Gastrocnemius medialis (tissue), 4 donors: ENCODE measurements at regions not wholly inside any gene's neighbourhood (a gene's known extent, or its start where the extent isn't known, plus 50 kb on each side); places are given as distances from the start of the nearest gene placed in this dataset.

Experiments
- ATAC-seq, 2 donors: fragments of 150-250 bp; one replicate each; pipeline ENCODE4 v1.9.1; 2016
- DNase-seq, 2 donors: peaks; one replicate each; pipeline ENCODE4 v3.0.0-alpha.2; 2019
- H3K27ac ChIP-seq, 4 donors: fragments of 200-600 bp; sonication (generic); 1 replicate in 1 of 4; 2 replicates in 3 of 4; pipeline ENCODE4 v1.5.1; 2016 to 2018; ENCODE audit warnings: mild to moderate bottlenecking in 2 of 4, moderate library complexity in 1 of 4
- H3K27me3 ChIP-seq, 3 donors: fragments of 200-600 bp; sonication (generic) in 2 of 3; 1 replicate in 1 of 3; 2 replicates in 2 of 3; pipeline versions ENCODE4 v1.5.1 to v1.6.0; 2016 to 2019; ENCODE audit warnings: mild to moderate bottlenecking in 1 of 3, moderate library complexity in 1 of 3
- H3K36me3 ChIP-seq, 2 donors: fragments of 200-600 bp; sonication (generic) in 1 of 2; one replicate each; pipeline ENCODE4 v1.5.1; 2017 to 2018
- H3K4me1 ChIP-seq, 2 donors: fragments of 200-600 bp; sonication (generic) in 1 of 2; one replicate each; pipeline ENCODE4 v1.5.1; 2016 to 2017; ENCODE audit warnings: mild to moderate bottlenecking in 2 of 2
- H3K4me3 ChIP-seq, 4 donors: fragments of 200-600 bp; sonication (generic) in 3 of 4; 1 replicate in 1 of 4; 2 replicates in 3 of 4; pipeline ENCODE4 v1.5.1; 2016 to 2019; ENCODE audit warnings: mild to moderate bottlenecking in 2 of 4
- H3K9me3 ChIP-seq, 3 donors: fragments of 200-600 bp; sonication (generic) in 2 of 3; 1 replicate in 1 of 3; 2 replicates in 2 of 3; pipeline ENCODE4 v1.5.1; 2016 to 2019
- CTCF ChIP-seq, 5 experiments: fragments of 450-650 bp in 3 of 5; fragments of 200-600 bp in 2 of 5; sonication (generic) in 2 of 5; IDR thresholded peaks in 4 of 5; conservative IDR thresholded peaks in 1 of 5; 1 replicate in 4 of 5; 2 replicates in 1 of 5; pipeline ENCODE4 v1.5.1; 2016 to 2019; ENCODE audit warnings: antibody characterized with exemption in 5 of 5, mild to moderate bottlenecking in 3 of 5, moderate library complexity in 3 of 5
- POLR2A ChIP-seq, 2 donors: fragments of 450-650 bp; IDR thresholded peaks; one replicate each; pipeline ENCODE4 v1.6.1; 2017; ENCODE audit warnings: antibody characterized with exemption in 2 of 2, mild to moderate bottlenecking in 2 of 2, moderate library complexity in 2 of 2
- in situ Hi-C, 4 donors: fragments of 200-750 bp; cut with MboI; loops; one replicate each; pipeline versions ENCODE4 v1.15.0 to v1.8.0; 2017; ENCODE audit warnings: low sequenced_read_pairs in 4 of 4
- intact Hi-C: fragments of 100-400 bp; cut with DNase I; formaldehyde crosslinking; loops from one replicate; pipeline ENCODE4 v1.15.1; 2023; ENCODE audit warnings: low total_unique reads

GRCh38 chr7:8906396-8907075 is 473.1 kb downstream of the NXPH1 start:
- H3K36me3 ChIP-seq: no peaks in the 10 kb centered on the region
- in situ Hi-C loops (no loop called here), intact Hi-C loops (no loop called here)
- DNase-seq (no peak), ATAC-seq (no peak)
- no peaks in the 10 kb centered on the region for H3K4me1 ChIP-seq
- H3K27me3 ChIP-seq: no peaks in the 10 kb centered on the region
- TF ChIP-seq POLR2A (IDR thresholded peaks at IDR 0.05): no peak
- no peak for TF ChIP-seq CTCF (IDR thresholded peaks at IDR 0.05 in 4 of 5, conservative IDR thresholded peaks at IDR 0.05 in 1 of 5)
- no peaks in the 10 kb centered on the region for H3K9me3 ChIP-seq
- no peak overlapping the region for H3K27ac ChIP-seq
- no peak overlapping the region for H3K4me3 ChIP-seq

DNA sequence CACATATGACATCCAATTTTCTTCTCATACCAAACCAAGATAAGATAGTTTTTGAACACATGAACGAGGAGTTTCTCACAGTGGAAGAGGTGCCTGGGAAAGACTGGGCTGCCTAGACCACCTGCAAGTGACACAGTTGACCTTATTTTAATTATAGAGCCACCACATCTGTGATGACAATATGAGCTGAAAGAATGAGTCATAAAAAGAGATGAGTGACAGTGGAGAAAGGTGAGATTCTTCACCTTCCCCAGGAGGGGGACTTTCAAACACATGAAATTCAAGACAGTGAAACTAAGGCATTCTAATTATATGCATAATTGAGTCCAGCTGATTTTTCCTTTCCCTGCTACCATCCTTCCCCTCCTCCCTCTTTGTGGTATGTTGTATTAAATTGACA is 475.5 kb downstream of the NXPH1 start:
- no peaks in the 10 kb centered on the region for H3K4me1 ChIP-seq
- no peak overlapping the region for H3K27ac ChIP-seq
- H3K4me3 ChIP-seq: no peak overlapping the region
- H3K9me3 ChIP-seq: no peaks in the 10 kb centered on the region
- TF ChIP-seq POLR2A (IDR thresholded peaks at IDR 0.05) (no peak), CTCF (IDR thresholded peaks at IDR 0.05 in 4 of 5, conservative IDR thresholded peaks at IDR 0.05 in 1 of 5) (no peak)
- in situ Hi-C loops: no loop called here
- no peak for DNase-seq
- H3K27me3 ChIP-seq: no peaks in the 10 kb centered on the region
- no peak for ATAC-seq
- no peaks in the 10 kb centered on the region for H3K36me3 ChIP-seq
- intact Hi-C loops: no loop called here

DNA sequence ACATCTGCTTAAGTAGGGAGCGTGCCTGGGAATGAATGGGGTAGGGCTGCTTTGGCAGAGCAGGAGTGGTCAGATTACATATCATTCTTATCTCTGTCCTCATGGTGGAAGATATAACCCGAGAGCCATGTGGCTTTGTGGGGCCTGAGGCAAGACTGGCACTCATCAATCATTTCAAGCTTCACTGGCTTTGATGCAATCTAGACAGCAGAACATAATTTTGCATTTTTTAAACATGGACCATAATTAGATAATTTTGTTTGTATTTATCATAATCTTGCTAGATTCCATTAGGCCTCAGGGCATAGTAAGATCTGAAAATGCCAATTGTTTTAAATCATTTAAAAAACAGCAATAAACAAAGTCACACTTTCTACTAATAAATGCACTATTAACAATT is 480.3 kb downstream of the NXPH1 start:
- no peak for DNase-seq
- H3K4me3 ChIP-seq: no peak overlapping the region
- no peak overlapping the region for H3K27ac ChIP-seq
- H3K4me1 ChIP-seq: no peaks in the 10 kb centered on the region
- TF ChIP-seq CTCF (IDR thresholded peaks at IDR 0.05 in 4 of 5, conservative IDR thresholded peaks at IDR 0.05 in 1 of 5) (no peak), POLR2A (IDR thresholded peaks at IDR 0.05) (no peak)
- H3K36me3 ChIP-seq: no peaks in the 10 kb centered on the region
- H3K9me3 ChIP-seq: no peaks in the 10 kb centered on the region
- intact Hi-C loops: no loop called here
- no peaks in the 10 kb centered on the region for H3K27me3 ChIP-seq
- no peak for ATAC-seq
- in situ Hi-C loops: no loop called here

DNA sequence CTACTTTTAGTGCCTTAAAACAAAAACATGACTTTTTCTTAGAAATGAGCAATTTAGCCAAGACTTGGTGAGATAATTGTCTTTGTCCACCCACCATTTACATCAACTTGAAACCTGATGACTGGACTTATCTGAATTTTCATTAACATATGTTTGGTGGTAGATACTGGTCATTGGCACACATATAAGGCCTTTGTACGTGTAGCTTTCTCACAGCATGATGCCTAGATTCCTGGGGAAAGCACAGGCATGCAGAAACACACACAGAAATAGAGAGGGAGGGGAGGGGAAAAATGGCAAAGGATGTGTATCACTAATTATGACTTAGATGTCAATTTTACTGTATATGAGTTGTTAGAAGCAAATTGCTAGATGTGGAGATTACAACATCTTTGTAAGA is 488.4 kb downstream of the NXPH1 start:
- no peak for TF ChIP-seq POLR2A (IDR thresholded peaks at IDR 0.05)
- no peak for TF ChIP-seq CTCF (IDR thresholded peaks at IDR 0.05 in 4 of 5, conservative IDR thresholded peaks at IDR 0.05 in 1 of 5)
- no peak overlapping the region for H3K4me3 ChIP-seq
- intact Hi-C loops: no loop called here
- ATAC-seq: no peak
- H3K27me3 ChIP-seq: no peaks in the 10 kb centered on the region
- H3K9me3 ChIP-seq: no peaks in the 10 kb centered on the region
- H3K4me1 ChIP-seq: no peaks in the 10 kb centered on the region
- no peaks in the 10 kb centered on the region for H3K36me3 ChIP-seq
- in situ Hi-C loops: no loop called here
- no peak for DNase-seq
- H3K27ac ChIP-seq: no peak overlapping the region

DNA sequence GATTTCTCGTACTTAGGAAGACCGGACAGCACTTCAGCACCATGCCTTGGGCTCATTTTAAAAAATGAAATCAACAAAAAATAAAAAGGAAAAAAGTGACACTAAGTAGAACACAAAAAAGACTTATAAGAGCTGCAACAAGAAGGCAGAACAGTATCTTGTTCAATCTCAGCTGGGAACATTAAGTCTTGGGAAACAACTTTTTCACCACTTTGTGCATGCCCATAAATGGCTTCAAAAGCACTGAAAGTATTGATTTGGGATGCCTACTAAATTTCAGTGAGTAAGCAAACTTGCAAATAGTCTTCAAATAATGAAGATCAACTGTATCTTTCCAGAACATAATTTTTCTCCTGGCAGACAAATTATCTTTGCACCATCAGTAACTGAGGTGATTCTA is 489.3 kb downstream of the NXPH1 start:
- Histone ChIP-seq H3K27ac (no peak overlapping the region), H3K4me3 (no peak overlapping the region), H3K36me3 (no peaks in the 10 kb centered on the region), H3K27me3 (no peaks in the 10 kb centered on the region), H3K4me1 (no peaks in the 10 kb centered on the region), H3K9me3 (no peaks in the 10 kb centered on the region)
- in situ Hi-C loops (no loop called here), intact Hi-C loops (no loop called here)
- TF ChIP-seq POLR2A (IDR thresholded peaks at IDR 0.05) (no peak), CTCF (IDR thresholded peaks at IDR 0.05 in 4 of 5, conservative IDR thresholded peaks at IDR 0.05 in 1 of 5) (no peak)
- ATAC-seq: no peak
- DNase-seq: no peak
